ENCODE measurements at regions not wholly inside any gene's neighbourhood (a gene's known extent, or its start where the extent isn't known, plus 50 kb on each side); places are given as distances from the start of the nearest gene placed in this dataset.

DNA sequence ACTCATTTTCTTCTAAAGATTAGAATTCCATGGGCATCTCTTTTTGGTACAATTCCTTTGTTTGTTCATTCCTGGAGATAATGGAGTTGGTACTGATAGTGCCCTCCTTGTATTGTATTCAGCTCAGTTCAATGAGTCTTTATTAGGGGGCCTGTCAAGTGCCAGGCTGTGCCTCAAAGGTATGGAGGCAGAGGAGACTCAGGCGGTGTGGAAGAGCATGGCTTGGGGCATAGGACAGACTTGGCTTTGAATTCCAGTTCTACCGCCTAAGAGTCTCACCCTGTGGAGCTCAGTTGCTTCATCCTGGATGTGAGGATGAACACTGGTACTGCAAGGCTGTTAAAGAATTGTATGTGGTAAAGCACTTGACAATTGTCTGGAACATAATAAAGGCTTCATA is 196.6 kb upstream of the IL12A start:
- TF ChIP-seq EP300 (IDR thresholded peaks at IDR 0.05; ENCODE audit: borderline replicate concordance in 1 of 2, low read depth in 1 of 2, low read length in 1 of 2) (no peak), EZH2phosphoT487 (IDR thresholded peaks at IDR 0.05; ENCODE audit: borderline replicate concordance, low read depth) (no peak)
- TF ChIP-seq, protein P1, sequence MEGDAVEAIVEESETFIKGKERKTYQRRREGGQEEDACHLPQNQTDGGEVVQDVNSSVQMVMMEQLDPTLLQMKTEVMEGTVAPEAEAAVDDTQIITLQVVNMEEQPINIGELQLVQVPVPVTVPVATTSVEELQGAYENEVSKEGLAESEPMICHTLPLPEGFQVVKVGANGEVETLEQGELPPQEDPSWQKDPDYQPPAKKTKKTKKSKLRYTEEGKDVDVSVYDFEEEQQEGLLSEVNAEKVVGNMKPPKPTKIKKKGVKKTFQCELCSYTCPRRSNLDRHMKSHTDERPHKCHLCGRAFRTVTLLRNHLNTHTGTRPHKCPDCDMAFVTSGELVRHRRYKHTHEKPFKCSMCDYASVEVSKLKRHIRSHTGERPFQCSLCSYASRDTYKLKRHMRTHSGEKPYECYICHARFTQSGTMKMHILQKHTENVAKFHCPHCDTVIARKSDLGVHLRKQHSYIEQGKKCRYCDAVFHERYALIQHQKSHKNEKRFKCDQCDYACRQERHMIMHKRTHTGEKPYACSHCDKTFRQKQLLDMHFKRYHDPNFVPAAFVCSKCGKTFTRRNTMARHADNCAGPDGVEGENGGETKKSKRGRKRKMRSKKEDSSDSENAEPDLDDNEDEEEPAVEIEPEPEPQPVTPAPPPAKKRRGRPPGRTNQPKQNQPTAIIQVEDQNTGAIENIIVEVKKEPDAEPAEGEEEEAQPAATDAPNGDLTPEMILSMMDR (IDR thresholded peaks at IDR 0.05) = no peak
- TF ChIP-seq, protein P2, sequence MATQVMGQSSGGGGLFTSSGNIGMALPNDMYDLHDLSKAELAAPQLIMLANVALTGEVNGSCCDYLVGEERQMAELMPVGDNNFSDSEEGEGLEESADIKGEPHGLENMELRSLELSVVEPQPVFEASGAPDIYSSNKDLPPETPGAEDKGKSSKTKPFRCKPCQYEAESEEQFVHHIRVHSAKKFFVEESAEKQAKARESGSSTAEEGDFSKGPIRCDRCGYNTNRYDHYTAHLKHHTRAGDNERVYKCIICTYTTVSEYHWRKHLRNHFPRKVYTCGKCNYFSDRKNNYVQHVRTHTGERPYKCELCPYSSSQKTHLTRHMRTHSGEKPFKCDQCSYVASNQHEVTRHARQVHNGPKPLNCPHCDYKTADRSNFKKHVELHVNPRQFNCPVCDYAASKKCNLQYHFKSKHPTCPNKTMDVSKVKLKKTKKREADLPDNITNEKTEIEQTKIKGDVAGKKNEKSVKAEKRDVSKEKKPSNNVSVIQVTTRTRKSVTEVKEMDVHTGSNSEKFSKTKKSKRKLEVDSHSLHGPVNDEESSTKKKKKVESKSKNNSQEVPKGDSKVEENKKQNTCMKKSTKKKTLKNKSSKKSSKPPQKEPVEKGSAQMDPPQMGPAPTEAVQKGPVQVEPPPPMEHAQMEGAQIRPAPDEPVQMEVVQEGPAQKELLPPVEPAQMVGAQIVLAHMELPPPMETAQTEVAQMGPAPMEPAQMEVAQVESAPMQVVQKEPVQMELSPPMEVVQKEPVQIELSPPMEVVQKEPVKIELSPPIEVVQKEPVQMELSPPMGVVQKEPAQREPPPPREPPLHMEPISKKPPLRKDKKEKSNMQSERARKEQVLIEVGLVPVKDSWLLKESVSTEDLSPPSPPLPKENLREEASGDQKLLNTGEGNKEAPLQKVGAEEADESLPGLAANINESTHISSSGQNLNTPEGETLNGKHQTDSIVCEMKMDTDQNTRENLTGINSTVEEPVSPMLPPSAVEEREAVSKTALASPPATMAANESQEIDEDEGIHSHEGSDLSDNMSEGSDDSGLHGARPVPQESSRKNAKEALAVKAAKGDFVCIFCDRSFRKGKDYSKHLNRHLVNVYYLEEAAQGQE (IDR thresholded peaks at IDR 0.05; ENCODE audit: low read depth, low read length) = no peak
